Adipose tissue (tissue), 3 donors: ENCODE measurements at regions not wholly inside any gene's neighbourhood (a gene's known extent, or its start where the extent isn't known, plus 50 kb on each side); places are given as distances from the start of the nearest gene placed in this dataset.

Source experiments
- H3K27ac ChIP-seq: one replicate; pipeline ENCODE4 v1.5.1; 2013; ENCODE audit warnings: low read depth, low read length
- WGBS, 3 donors: extraction: QIAGEN DNeasy Blood & Tissue Kit; methylation state at CpG; one replicate each; pipeline ENCODE4 v1.1.7; 2013; 5-methylcytosine and 5-hydroxymethylcytosine counted together
- donor health status: healthy with polysubstance abuse.
- donor health status: Bipolar disorder and iron deficiency.
- donor health status: healthy.

- H3K27ac ChIP-seq: no peak overlapping the region
- WGBS, 3 donors: 70 to 76% (median 75%) methylated on average over 10 of the region's 10 CpGs
These were observed 152.0 kb upstream of the SLC1A4 start for GRCh38 chr2:64837116-64837731.

GRCh38 chr2:64837925-64838641 is 151.1 kb upstream of the SLC1A4 start:
- 33 to 74% (median 36%) methylated on average over 8 of the region's 8 CpGs for WGBS, 3 donors
- no peak overlapping the region for H3K27ac ChIP-seq

- WGBS, 3 donors: 40 to 84% (median 46%) methylated on average over 8 of the region's 8 CpGs
- H3K27ac ChIP-seq: no peak overlapping the region
These were observed 150.4 kb upstream of the SLC1A4 start for GRCh38 chr2:64838817-64839216.

GRCh38 chr2:64839844-64840243 is 149.4 kb upstream of the SLC1A4 start:
- 51 to 78% (median 54%) methylated on average over 6 of the region's 6 CpGs for WGBS, 3 donors
- H3K27ac ChIP-seq: peak overlapping the region; percentile 52

- WGBS, 3 donors: 43 to 52% (median 52%) methylated on average over 4 of the region's 4 CpGs
- no peak overlapping the region for H3K27ac ChIP-seq
These were observed 148.7 kb upstream of the SLC1A4 start for GRCh38 chr2:64840426-64840881.

- WGBS, 3 donors: 33 to 50% (median 35%) methylated on average over 2 of the region's 2 CpGs
These were observed 147.7 kb upstream of the SLC1A4 start for GRCh38 chr2:64841461-64841860.

GRCh38 chr2:64842030-64842429 is 147.2 kb upstream of the SLC1A4 start:
- no peak overlapping the region for H3K27ac ChIP-seq
- 79 to 84% (median 84%) methylated on average over 5 of the region's 5 CpGs for WGBS, 3 donors

More at GRCh38 chr2:64841461-64841860, 147.7 kb upstream of the SLC1A4 start:
- H3K27ac ChIP-seq: no peak overlapping the region

GRCh38 chr2:64844087-64844486 is 145.1 kb upstream of the SLC1A4 start:
- WGBS, 3 donors: 91 to 96% (median 95%) methylated on average over 2 of the region's 2 CpGs
- H3K27ac ChIP-seq: no peak overlapping the region

GRCh38 chr2:64845273-64845905 is 143.8 kb upstream of the SLC1A4 start:
- WGBS, 3 donors: 78 to 88% (median 81%) methylated on average over 2 of the region's 2 CpGs
- H3K27ac ChIP-seq: no peak overlapping the region

- H3K27ac ChIP-seq: no peak overlapping the region
- WGBS, 3 donors: 54 to 87% (median 57%) methylated on average over 3 of the region's 3 CpGs
These were observed 143.0 kb upstream of the SLC1A4 start for GRCh38 chr2:64846177-64846576.

GRCh38 chr2:64847930-64848329 is 141.3 kb upstream of the SLC1A4 start:
- H3K27ac ChIP-seq: no peak overlapping the region
- 88 to 96% (median 94%) methylated on average over 5 of the region's 5 CpGs for WGBS, 3 donors

- no peak overlapping the region for H3K27ac ChIP-seq
- WGBS, 3 donors: 87 to 88% (median 87%) methylated on average over 5 of the region's 5 CpGs
These were observed 140.8 kb upstream of the SLC1A4 start for GRCh38 chr2:64848363-64848762.

GRCh38 chr2:64848945-64849344 is 140.3 kb upstream of the SLC1A4 start:
- no peak overlapping the region for H3K27ac ChIP-seq

- no peak overlapping the region for H3K27ac ChIP-seq
These were observed 138.6 kb upstream of the SLC1A4 start for GRCh38 chr2:64850642-64851041.

- 30 to 73% (median 32%) methylated on average over 4 of the region's 4 CpGs for WGBS, 3 donors
- no peak overlapping the region for H3K27ac ChIP-seq
These were observed 136.4 kb upstream of the SLC1A4 start for GRCh38 chr2:64852771-64853241.

- 70 to 91% (median 76%) methylated on average over 5 of the region's 5 CpGs for WGBS, 3 donors
- H3K27ac ChIP-seq: no peak overlapping the region
These were observed 135.9 kb upstream of the SLC1A4 start for GRCh38 chr2:64853306-64853705.

GRCh38 chr2:64853894-64854293 is 135.3 kb upstream of the SLC1A4 start:
- WGBS, 3 donors: 69 to 78% (median 72%) methylated on average over 1 of the region's 1 CpG
- no peak overlapping the region for H3K27ac ChIP-seq

- H3K27ac ChIP-seq: no peak overlapping the region
- WGBS, 3 donors: 69 to 93% (median 75%) methylated on average over 1 of the region's 1 CpG
These were observed 134.4 kb upstream of the SLC1A4 start for GRCh38 chr2:64854773-64855237.
